ENCODE measurements at regions not wholly inside any gene's neighbourhood (a gene's known extent, or its start where the extent isn't known, plus 50 kb on each side); places are given as distances from the start of the nearest gene placed in this dataset.

GRCh38 chr18:78889250-78889649 is 90.4 kb upstream of the SALL3 start:
- no peaks in the 10 kb centered on the region for H3K4me1 ChIP-seq (ENCODE audit: insufficient read depth, low read length)
- H3K4me2 ChIP-seq (ENCODE audit: low read depth, low read length): no peak overlapping the region
- WGBS (ENCODE audit: low lambda C conversion rate): 0% methylated on average over 1 of the region's 1 CpG
- BruUV-seq (replicated peaks): no TSS peak
- FAIRE-seq (no peak), DNase-seq (ENCODE audit: low spot score) (no peak), ATAC-seq (no peak)
- peaks cover 0 to 12% of the 10 kb centered on the region in 2 experiments; a peak in 2 of 5 replicates for H3K27me3 ChIP-seq (ENCODE audit: control insufficient read depth in 1 of 2, insufficient read depth in 2 of 2, low read length in 2 of 2)
- H3K27ac ChIP-seq (ENCODE audit: extremely low read length, insufficient read depth, low read length): no peak overlapping the region
- no peak overlapping the region for H3K4me3 ChIP-seq (replicated peaks in 1 of 3; ENCODE audit: insufficient read depth in 1 of 3, low read depth in 2 of 3, low read length in 3 of 3)
- no peaks in the 10 kb centered on the region for H4K20me1 ChIP-seq (ENCODE audit: insufficient read depth, low read length)
- in situ Hi-C loops (cut with HindIII; ENCODE audit: extremely low pct_ligation_motif_present, low pct_unique_long_range_greater_than_20kb) (no loop called here), intact Hi-C loops (cut with micrococcal nuclease; ENCODE audit: unreplicated experiment) (no loop called here)
- no peak overlapping the region for H2AFZ ChIP-seq (ENCODE audit: low read length)
- ChIA-PET CTCF (ENCODE audit: low intra/inter-chr PET ratio, low total read pairs) (no interaction called here), POLR2A (no interaction called here)
- no peak overlapping the region for H3K9ac ChIP-seq (ENCODE audit: insufficient read depth, low read depth, low read length)
- H3K36me3 ChIP-seq (replicated peaks in 1 of 2; ENCODE audit: control insufficient read depth in 1 of 2, insufficient read depth in 2 of 2, low read length in 2 of 2): no peaks in the 10 kb centered on the region
- H3K79me2 ChIP-seq (ENCODE audit: insufficient read depth, low read length): no peaks in the 10 kb centered on the region
- H3K9me3 ChIP-seq (ENCODE audit: low read length): peaks cover 17% of the 10 kb centered on the region
- no peak for TF ChIP-seq SPEN (CRISPR knock-in tag; IDR thresholded peaks at IDR 0.05; ENCODE audit: low read depth)
- no peak for TF ChIP-seq SMAD9 (CRISPR knock-in tag; IDR thresholded peaks at IDR 0.05)
- no peak for TF ChIP-seq KLF12 (CRISPR knock-in tag; IDR thresholded peaks at IDR 0.05; ENCODE audit: borderline replicate concordance)
- TF ChIP-seq, protein P1, sequence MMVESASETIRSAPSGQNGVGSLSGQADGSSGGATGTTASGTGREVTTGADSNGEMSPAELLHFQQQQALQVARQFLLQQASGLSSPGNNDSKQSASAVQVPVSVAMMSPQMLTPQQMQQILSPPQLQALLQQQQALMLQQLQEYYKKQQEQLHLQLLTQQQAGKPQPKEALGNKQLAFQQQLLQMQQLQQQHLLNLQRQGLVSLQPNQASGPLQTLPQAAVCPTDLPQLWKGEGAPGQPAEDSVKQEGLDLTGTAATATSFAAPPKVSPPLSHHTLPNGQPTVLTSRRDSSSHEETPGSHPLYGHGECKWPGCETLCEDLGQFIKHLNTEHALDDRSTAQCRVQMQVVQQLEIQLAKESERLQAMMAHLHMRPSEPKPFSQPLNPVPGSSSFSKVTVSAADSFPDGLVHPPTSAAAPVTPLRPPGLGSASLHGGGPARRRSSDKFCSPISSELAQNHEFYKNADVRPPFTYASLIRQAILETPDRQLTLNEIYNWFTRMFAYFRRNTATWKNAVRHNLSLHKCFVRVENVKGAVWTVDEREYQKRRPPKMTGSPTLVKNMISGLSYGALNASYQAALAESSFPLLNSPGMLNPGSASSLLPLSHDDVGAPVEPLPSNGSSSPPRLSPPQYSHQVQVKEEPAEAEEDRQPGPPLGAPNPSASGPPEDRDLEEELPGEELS (CRISPR knock-in tag; IDR thresholded peaks at IDR 0.05): no peak
- TF ChIP-seq ARID2 (CRISPR knock-in tag; IDR thresholded peaks at IDR 0.05; ENCODE audit: borderline replicate concordance): no peak
- no peak for TF ChIP-seq YEATS2 (CRISPR knock-in tag; IDR thresholded peaks at IDR 0.05; ENCODE audit: borderline replicate concordance)
- no peak for TF ChIP-seq ZFAT (CRISPR knock-in tag; conservative IDR thresholded peaks at IDR 0.05)
- no peak for TF ChIP-seq E2F5 (CRISPR knock-in tag; conservative IDR thresholded peaks at IDR 0.05)
- no peak for TF ChIP-seq ZC3H4 (CRISPR knock-in tag; IDR thresholded peaks at IDR 0.05; ENCODE audit: borderline replicate concordance)
- no peak for TF ChIP-seq LRRFIP1 (CRISPR knock-in tag; conservative IDR thresholded peaks at IDR 0.05)
- TF ChIP-seq GATA4 (IDR thresholded peaks at IDR 0.05; ENCODE audit: borderline replicate concordance, low read depth): no peak
- TF ChIP-seq, protein P2, sequence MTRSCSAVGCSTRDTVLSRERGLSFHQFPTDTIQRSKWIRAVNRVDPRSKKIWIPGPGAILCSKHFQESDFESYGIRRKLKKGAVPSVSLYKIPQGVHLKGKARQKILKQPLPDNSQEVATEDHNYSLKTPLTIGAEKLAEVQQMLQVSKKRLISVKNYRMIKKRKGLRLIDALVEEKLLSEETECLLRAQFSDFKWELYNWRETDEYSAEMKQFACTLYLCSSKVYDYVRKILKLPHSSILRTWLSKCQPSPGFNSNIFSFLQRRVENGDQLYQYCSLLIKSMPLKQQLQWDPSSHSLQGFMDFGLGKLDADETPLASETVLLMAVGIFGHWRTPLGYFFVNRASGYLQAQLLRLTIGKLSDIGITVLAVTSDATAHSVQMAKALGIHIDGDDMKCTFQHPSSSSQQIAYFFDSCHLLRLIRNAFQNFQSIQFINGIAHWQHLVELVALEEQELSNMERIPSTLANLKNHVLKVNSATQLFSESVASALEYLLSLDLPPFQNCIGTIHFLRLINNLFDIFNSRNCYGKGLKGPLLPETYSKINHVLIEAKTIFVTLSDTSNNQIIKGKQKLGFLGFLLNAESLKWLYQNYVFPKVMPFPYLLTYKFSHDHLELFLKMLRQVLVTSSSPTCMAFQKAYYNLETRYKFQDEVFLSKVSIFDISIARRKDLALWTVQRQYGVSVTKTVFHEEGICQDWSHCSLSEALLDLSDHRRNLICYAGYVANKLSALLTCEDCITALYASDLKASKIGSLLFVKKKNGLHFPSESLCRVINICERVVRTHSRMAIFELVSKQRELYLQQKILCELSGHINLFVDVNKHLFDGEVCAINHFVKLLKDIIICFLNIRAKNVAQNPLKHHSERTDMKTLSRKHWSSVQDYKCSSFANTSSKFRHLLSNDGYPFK (CRISPR knock-in tag; IDR thresholded peaks at IDR 0.05; ENCODE audit: borderline replicate concordance): no peak
- no peak for TF ChIP-seq CREB1 (IDR thresholded peaks at IDR 0.05)
- no peak for TF ChIP-seq CREB1 (CRISPR knock-in tag; IDR thresholded peaks at IDR 0.05)
- no peak for TF ChIP-seq IRF9 (CRISPR knock-in tag; IDR thresholded peaks at IDR 0.05; ENCODE audit: borderline replicate concordance)

Measured in HepG2 (cell line).